22Rv1 (cell line): ENCODE measurements at regions not wholly inside any gene's neighbourhood (a gene's known extent, or its start where the extent isn't known, plus 50 kb on each side); places are given as distances from the start of the nearest gene placed in this dataset.
"Not testable (repeated sequence)": the region's sequence is repeated elsewhere in the genome, so short reads cannot be mapped to it uniquely, and the experiment has no call there.

Source experiments
- H3K27ac ChIP-seq: fragments of 450-650 bp; 2 replicates; pipeline ENCODE4 v1.5.1; 2017
- CTCF ChIP-seq: fragments of 450-650 bp; IDR thresholded peaks from 2 replicates; pipeline ENCODE4 v1.5.1; 2017; ENCODE audit warnings: mild to moderate bottlenecking
- ZFX ChIP-seq: fragments of 450-650 bp; IDR thresholded peaks from 2 replicates; pipeline ENCODE4 v1.6.1; 2017; ENCODE audit warnings: antibody characterized with exemption, borderline replicate concordance

GRCh38 chr12:37666069-37666781, 650.3 kb upstream of the ALG10B start:
- no peak for TF ChIP-seq CTCF
- no peak for TF ChIP-seq ZFX
- no peak overlapping the region for H3K27ac ChIP-seq

- not testable (repeated sequence) for H3K27ac ChIP-seq
- TF ChIP-seq CTCF = peak; percentile 41
Observed at GRCh38 chr12:37668557-37668956, 648.0 kb upstream of the ALG10B start.

- H3K27ac ChIP-seq = no peak overlapping the region
- TF ChIP-seq CTCF (peak; percentile 85), ZFX (no peak)
Observed at GRCh38 chr12:37672655-37673260, 643.8 kb upstream of the ALG10B start.

- TF ChIP-seq CTCF (no peak), ZFX (no peak)
- no peak overlapping the region for H3K27ac ChIP-seq
Observed at GRCh38 chr12:37720846-37721245, 595.7 kb upstream of the ALG10B start.

- H3K27ac ChIP-seq = no peak overlapping the region
- no peak for TF ChIP-seq CTCF
- no peak for TF ChIP-seq ZFX
Observed at GRCh38 chr12:37733856-37734255, 582.7 kb upstream of the ALG10B start.
